ENCODE measurements at regions not wholly inside any gene's neighbourhood (a gene's known extent, or its start where the extent isn't known, plus 50 kb on each side); places are given as distances from the start of the nearest gene placed in this dataset.

DNA sequence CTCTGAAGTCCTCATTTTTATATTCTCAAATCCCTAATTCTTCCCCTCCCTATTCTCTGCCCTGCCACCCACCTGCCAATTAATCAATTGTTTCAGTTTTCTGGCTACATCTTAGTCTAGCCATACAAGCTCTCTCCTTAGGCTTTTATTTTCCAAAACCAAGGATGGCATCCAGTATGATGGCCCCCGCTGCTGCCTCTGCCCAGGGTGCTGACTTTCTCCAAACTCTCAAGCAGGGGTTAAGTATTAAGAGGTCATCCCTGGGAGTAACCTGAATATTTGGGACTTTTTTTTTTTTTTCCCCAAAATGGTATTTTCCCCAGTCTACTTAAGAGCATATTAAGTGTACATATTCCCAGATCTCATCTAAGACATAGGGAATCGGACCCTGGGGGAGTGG is 183.8 kb downstream of the DHX35 start:
- no peak for TF ChIP-seq ZNF555 (tag by site-specific recombination; conservative IDR thresholded peaks at IDR 0.05)
- no peak for TF ChIP-seq ZSCAN30 (tag by site-specific recombination; IDR thresholded peaks at IDR 0.05)
- TF ChIP-seq, protein P1, sequence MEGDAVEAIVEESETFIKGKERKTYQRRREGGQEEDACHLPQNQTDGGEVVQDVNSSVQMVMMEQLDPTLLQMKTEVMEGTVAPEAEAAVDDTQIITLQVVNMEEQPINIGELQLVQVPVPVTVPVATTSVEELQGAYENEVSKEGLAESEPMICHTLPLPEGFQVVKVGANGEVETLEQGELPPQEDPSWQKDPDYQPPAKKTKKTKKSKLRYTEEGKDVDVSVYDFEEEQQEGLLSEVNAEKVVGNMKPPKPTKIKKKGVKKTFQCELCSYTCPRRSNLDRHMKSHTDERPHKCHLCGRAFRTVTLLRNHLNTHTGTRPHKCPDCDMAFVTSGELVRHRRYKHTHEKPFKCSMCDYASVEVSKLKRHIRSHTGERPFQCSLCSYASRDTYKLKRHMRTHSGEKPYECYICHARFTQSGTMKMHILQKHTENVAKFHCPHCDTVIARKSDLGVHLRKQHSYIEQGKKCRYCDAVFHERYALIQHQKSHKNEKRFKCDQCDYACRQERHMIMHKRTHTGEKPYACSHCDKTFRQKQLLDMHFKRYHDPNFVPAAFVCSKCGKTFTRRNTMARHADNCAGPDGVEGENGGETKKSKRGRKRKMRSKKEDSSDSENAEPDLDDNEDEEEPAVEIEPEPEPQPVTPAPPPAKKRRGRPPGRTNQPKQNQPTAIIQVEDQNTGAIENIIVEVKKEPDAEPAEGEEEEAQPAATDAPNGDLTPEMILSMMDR (tag by site-specific recombination; IDR thresholded peaks at IDR 0.05) = no peak
- TF ChIP-seq ZNF155 (tag by site-specific recombination; IDR thresholded peaks at IDR 0.05) = no peak
- TF ChIP-seq, protein P2, sequence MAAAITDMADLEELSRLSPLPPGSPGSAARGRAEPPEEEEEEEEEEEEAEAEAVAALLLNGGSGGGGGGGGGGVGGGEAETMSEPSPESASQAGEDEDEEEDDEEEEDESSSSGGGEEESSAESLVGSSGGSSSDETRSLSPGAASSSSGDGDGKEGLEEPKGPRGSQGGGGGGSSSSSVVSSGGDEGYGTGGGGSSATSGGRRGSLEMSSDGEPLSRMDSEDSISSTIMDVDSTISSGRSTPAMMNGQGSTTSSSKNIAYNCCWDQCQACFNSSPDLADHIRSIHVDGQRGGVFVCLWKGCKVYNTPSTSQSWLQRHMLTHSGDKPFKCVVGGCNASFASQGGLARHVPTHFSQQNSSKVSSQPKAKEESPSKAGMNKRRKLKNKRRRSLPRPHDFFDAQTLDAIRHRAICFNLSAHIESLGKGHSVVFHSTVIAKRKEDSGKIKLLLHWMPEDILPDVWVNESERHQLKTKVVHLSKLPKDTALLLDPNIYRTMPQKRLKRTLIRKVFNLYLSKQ (tag by site-specific recombination; IDR thresholded peaks at IDR 0.05; ENCODE audit: borderline replicate concordance) = no peak
- no peak for TF ChIP-seq ZNF169 (tag by site-specific recombination; IDR thresholded peaks at IDR 0.05)
- TF ChIP-seq, protein P3, sequence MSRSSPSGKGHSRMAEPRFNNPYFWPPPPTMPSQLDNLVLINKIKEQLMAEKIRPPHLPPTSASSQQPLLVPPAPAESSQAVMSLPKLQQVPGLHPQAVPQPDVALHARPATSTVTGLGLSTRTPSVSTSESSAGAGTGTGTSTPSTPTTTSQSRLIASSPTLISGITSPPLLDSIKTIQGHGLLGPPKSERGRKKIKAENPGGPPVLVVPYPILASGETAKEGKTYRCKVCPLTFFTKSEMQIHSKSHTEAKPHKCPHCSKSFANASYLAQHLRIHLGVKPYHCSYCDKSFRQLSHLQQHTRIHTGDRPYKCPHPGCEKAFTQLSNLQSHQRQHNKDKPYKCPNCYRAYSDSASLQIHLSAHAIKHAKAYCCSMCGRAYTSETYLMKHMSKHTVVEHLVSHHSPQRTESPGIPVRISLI (tag by site-specific recombination; IDR thresholded peaks at IDR 0.05) = no peak
- no peak for TF ChIP-seq YY1 (tag by site-specific recombination; IDR thresholded peaks at IDR 0.05)

Data from HEK293 (cell line).